ENCODE measurements at regions not wholly inside any gene's neighbourhood (a gene's known extent, or its start where the extent isn't known, plus 50 kb on each side); places are given as distances from the start of the nearest gene placed in this dataset.
"Not testable (repeated sequence)": the region's sequence is repeated elsewhere in the genome, so short reads cannot be mapped to it uniquely, and the experiment has no call there.

DNA sequence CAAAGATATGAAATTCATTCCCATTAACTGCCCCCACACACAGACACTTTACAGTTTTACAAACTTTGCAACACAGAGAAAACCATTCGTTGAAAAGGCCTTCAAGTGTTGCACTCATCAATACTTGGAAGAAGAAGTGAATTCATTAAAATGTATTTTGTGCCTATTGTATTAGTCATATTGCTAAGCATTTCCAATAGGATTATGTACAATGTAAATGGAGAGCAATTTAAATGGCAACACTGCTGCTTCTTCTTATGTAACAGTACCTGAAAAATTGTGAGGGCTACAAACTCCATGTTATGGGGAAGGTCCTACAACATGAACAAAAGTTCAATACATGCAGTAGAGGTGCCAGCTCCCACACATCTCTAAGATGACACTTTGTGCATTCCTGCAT, 209.3 kb upstream of the POGK start:
- DNase-seq: no peak

DNA sequence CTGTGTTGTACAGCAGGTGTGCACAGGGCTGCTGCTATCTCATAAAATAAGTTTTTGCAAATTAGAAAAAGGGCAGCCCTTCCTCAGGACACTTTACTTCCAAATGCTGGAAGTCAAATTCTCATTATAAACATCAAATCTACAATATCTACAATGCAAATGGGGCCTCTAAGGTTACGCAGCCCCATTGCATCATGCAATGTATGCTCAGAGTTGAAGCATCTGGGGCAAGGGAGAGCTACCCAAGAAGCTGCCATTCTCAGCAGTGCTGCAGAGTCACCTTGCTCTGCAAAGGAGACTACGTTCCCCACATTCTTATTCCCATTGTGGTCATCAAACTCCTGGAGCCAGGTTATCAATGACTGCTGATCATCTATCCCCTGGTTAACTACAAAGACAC, 208.9 kb upstream of the POGK start:
- DNase-seq: no peak

DNA sequence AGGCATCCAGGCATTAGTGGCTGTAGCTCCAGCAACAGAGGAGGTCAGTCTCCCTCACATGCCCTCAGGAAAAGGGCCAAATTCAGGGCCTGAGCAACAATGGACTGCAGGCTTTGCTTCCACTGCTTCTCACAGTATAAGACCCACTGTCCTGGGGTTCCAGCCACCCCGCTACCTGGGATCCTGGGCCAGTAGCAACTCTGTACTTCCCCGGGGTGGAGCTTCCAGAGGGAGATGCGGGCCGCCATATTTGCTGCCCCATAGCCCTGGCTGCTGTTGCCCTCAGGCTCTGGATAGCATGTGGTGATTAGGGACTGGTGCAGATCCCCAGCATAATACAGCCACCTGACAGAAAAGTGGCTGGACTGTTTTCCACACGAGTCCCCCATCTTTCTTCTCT, 201.1 kb upstream of the POGK start:
- DNase-seq: no peak

DNA sequence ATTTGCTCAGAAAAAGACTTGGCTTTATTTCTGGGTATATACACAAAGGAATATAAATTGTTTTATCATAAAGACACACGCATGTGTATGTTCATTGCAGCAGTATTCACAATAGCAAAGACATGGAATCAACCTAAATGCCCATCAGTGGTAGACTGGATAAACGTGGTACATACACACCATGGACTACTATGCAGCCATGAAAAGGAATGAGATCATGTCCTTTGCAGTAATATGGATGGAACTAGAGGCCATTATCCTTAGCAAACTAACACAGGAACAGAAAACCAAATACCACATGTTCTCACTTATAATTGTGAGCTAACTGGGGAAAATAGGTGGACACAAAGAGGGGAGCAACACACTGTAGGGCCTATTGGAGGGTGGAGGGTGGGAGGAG, 182.0 kb upstream of the POGK start:
- not testable (repeated sequence) for DNase-seq

DNA sequence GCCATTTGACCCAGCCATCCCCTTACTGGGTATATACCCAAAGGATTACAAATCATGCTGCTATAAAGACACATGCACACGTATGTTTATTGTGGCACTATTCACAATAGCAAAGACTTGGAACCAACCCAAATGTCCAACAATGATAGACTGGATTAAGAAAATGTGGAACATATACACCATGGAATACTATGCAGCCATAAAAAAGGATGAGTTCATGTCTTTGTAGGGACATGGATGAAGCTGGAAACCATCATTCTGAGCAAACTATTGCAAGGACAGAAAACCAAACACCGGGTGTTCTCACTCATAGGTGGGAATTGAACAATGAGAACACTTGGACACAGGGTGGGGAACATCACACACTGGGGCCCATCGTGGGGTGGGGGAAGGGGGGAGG, 172.5 kb upstream of the POGK start:
- DNase-seq: not testable (repeated sequence)

DNA sequence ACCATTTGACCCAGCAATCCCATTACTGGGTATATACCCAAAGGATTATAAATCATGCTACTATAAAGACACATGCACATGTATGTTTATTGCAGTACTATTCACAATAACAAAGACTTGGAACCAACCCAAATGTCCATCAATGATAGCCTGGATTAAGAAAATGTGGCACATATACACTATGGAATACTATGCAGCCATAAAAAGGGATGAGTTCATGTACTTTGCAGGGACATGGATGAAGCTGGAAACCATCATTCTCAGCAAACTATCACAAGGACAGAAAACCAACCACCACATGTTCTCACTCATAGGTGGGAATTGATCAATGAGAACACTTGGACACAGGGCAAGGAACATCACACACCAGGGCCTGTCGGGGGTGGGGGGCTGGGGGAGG, 171.7 kb upstream of the POGK start:
- not testable (repeated sequence) for DNase-seq

DNA sequence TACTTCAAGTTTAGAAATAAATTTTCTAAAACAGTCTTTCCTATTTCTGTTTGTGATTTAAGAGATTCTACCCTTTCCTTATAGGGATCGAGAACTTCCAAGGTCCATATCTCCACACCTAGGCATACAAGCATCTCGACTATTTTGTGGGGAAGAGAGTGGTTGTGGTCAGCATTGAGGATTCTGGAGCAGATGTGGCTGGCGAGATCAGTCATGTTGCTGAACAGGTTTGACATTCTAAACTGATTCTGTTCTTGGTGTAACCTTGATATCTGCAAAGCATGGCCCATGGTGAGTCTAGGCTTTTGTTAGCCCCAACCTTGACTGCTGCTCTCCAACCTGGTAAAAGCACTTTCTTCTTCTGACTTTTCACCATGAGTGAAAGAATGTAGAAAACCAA, 167.6 kb upstream of the POGK start:
- no peak for DNase-seq

DNA sequence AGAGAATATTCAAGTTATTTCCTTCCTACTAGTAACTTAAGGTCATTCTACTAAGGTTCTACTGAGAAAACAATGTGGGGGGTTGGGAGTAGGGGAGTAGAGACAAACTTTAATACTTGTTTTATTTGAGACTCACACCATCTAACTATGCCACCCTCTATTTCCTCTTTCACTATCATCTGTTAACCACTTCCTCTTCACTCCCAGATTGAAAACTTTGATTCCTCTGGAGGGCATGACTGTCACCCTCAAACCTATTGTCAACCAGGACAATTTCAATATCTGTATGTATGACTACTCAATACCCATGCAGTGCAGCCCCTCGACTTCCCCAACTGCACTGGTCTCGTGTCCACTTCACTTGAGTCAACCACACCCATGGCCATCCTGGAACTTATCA, 165.6 kb upstream of the POGK start:
- DNase-seq: no peak

DNA sequence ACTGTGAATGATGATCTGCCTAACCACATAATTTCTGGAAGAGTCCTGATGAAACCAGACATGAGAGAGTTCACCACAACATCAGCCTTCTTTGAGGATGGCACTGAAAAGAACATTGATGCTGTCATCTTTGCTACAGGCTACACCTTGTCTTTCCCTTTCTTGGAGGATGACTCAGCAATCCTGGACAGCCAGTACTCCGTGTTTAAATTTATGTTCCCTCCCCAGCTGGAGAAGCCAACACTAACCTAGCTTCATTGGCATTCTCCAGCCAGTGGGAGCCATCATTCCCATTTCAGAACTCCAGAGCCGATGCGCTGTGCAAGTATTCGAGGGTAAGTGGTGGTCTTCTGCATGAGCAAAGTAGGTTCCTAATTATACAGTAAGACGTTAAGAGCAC, 164.1 kb upstream of the POGK start:
- DNase-seq: no peak

DNA sequence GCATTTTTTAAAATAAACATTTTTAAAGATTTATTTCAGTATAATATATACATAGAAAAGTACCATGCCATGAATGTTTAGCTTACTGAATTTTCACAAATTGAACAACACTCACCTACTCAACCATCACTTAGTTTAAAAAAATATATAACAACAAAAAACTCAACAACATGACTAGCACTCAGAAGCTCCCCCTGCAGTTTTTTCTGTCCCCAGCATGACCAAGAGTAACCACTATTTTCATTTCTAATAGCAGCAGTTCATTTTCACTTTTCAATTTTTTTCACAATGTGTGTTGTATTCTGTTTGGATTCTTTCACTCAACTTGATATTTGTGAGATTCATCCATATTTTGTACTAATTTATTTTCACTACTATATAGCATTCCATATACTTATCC, 162.3 kb upstream of the POGK start:
- no peak for DNase-seq

DNA sequence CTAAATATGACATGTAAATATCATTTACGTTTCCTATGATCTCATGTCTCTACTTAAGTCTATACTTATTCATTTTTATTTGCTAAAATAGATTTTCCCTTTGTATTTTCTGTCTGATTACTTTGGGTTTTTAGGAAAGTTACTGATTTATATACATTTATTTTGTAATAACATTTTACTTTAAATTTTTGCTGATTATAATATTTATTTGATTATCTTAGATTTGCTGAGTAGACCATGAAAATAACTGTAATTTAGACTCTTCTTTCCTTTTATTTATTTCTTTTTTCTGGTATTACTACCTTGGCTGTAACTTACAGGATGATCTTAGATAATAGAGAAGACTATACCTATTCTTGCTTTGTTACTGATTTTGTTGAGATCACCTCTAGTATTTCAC, 159.9 kb upstream of the POGK start:
- DNase-seq: no peak

DNA sequence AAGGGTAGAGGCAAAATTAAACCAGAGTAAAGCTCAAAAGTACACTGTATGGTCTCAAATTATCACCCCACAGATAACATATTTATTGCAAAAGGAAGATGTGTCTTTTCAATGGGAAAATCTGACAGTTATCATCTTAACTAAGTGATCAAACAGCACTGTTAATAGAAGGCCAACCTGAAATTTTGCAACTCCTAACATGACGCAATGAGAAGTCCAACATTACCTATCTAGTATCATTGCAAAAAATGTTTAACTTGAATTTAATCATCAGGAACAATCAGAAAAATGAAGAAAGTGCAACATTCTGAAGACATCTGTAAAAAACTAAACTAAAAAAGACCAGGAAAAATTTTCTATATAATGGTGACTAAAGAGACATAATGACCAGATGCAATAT, 156.7 kb upstream of the POGK start:
- DNase-seq: no peak

DNA sequence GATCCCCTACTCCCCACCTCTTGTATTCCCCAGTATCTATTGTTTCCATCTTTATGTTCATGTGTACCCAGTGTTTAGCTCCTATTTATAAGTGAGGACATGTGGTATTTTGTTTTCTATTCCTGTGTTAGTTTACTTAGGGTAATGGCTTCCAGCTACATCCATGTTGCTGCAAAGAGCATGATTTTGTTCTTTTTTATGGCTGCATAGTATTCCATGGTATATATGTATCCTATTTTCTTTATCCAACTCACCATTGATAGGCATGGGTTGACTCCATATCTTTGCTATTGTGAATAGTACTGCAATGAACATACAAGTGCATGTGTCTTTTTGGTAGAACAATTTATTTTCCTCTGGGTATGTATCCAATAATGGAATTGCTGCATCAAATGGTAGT, 154.6 kb upstream of the POGK start:
- not testable (repeated sequence) for DNase-seq

DNA sequence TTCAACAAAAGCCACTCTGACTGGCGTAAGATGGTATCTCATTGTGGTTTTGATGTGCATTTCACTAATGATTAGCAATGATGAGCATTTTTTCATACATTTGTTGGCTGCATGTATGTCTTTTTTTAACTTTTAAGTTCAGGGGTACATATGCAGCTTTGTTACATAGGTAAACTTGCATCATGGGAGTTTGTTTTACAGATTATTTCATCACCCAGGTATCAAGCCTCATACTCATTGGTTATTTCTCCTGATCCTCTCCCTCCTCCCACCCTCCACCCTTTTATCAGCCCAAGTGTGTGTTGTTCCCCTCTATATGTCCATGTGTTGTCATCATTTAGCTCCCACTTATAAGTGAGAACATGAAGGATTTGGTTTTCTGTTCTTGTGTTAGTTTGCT, 154.1 kb upstream of the POGK start:
- DNase-seq: no peak

DNA sequence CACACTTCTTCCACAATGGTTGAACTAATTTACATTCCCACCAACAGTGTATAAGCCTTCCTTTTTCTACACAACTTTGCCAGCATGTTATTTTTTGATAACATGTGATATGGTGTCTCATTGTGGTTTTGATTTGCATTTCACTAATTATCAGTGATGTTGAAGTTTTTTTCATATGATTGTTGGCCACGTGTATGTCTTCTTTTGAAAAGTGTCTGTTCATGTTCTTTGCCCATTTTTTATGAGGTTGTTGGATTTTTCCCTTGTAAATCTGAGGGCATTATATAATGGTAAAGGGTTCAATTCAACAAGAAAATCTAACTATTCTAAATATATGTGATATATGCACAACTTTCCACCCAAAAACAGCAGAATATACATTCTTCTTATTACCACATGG, 153.4 kb upstream of the POGK start:
- DNase-seq: not testable (repeated sequence)

DNA sequence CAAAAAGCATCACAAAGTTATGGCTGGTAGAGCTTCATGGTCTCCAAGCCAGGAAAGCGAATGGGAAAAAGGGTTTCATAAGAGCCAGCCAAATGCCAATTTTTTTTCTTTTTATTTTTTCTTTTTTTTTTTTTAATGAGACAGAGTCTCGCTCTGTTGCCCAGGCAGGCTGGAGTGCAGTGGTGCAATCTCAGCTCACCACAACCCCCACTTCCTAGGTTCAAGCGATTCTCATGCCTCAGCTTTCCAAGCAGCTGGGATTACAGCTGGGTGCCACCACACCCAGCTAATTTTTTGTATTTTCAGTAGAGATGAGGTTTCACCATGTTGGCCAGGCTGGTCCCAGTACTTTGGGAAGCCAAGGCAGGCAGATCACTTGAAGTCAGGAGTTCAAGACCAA, 148.7 kb upstream of the POGK start:
- not testable (repeated sequence) for DNase-seq

DNA sequence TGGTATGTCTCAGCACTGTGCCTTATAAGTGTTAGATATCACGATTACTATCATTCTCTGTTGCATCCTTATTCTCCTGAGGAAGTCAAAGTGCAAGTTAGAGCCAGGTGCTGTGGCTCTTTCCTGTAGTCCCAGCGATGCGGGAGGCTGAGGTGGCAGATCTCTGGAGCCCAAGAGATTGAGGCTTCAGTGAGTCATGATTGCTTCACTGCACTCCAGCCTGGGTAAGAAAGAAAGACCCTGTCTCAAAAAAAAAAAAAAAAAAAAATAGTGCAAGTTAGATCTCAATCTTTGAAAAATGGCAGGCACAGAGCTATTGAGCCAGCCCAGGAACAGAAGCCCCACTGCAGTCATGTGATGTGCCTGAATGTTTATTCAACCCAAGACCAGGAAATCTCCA, 147.8 kb upstream of the POGK start:
- no peak for DNase-seq

DNA sequence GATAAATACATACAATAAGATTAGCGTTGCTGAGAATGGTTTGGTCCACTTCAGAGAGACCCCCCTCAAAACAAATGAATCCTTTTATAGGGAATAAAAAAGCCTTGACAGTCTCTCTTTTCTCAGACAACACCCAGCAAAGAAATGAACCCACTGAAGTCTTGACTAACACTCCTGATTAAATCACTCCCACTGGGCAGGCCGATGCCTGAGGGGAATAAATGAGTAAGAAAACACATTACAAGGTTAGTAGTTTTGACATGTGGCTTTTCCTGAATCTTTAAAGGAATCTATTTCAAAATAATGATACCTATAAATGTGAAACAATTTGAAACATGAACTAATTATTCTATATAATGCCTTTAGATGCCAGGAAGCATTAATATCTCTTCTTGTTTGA, 146.9 kb upstream of the POGK start:
- no peak for DNase-seq

DNA sequence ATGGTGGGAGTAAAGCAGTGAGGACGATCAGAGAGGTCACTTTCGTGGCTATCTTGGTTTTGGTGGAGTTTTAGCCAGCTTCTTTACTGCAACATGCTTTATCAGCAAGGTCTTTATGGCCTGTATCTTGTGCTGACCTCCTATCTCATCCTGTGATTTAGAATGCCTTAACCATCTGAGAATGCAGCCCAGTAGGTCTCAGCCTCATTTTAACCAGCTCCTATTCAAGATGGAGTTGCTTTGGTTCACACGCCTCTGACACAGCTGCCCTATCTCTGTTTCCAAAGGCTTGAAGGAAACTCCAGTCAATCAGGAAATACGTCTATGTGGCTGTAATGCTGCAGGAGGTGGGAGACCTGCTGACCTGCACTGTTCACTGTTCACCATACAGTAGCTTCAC, 146.1 kb upstream of the POGK start:
- DNase-seq: no peak

DNA sequence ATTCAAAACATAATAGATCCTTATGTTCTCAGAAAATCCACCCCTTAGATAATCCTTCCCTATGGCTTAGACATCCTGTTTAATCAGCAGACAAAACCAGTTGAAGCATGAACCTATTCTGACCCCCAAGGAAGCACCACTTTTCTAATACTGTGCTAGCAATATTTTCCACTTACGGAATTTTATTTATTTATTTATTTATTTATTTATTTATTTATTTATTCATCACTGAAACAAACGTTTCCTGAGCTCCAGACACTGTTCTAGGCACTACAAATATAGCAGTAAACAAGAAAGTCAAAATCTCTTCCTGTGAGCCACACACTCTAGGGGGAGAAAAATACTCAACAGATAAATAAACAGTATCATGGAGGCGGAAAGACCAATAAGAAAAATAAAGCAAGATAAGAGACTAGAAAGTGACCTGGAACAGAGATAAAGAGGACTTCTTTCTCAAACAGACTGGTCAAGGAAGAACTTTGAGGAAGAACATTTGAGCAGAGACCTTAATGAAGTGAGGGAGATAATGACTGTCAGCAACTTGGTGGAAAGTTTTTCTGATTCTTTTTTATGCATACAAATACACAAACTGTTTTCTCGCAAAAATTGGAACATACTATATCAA, 145.5 kb upstream of the POGK start:
- no peak for DNase-seq

DNA sequence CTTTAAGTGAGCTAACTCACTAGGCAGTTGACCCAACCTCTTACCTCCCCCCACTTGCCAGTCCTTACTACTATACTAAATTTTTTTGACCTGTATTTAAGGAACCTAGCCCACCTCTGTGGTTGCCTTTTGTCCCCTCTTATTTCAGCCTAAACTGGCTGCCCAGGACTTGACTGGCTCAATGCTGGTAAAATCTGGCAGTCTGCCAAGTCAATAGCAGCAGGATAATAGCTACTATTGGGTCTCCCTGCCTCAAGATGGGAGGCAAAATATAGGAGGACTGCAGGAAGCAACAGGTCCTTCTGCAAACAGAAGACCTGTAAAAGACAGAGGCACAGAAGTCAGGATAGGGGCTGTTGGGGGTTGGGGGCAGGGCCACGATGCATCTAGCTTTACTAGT, 144.2 kb upstream of the POGK start:
- no peak for DNase-seq

DNA sequence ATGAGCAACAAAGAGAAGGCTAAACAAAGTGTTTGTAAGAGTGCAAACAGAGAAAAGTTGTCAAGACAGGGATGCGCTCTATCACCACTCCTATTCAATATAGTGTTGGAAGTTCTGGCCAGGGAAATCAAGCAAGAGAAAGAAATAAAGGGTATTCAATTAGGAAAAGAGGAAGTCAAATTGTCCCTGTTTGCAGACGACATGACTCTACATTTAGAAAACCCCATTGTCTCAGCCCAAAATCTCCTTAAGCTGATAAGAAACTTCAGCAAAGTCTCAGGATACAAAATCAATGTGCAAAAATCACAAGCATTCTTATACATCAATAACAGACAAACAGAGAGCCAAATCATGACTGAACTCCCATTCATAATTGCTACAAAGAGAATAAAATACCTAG, 143.4 kb upstream of the POGK start:
- not testable (repeated sequence) for DNase-seq

DNA sequence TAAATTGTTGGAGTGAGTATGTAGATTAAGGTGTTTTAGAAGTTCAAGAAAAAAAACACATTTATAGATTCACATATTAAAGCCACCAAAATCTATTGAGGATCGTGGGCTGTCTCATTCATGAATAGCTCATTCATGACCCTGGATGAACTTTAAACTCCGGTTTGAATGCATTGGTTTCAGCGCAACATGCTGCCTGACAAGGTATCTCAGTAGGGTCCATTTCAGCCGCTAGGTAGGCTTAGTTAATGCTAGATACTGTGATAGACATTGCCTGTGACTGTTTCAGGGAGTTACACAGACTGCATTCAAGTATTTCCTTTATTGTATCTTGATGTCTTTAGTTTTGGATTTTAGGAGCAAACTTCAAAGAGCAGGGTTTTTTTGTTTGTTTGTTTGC, 140.5 kb upstream of the POGK start:
- no peak for DNase-seq

DNA sequence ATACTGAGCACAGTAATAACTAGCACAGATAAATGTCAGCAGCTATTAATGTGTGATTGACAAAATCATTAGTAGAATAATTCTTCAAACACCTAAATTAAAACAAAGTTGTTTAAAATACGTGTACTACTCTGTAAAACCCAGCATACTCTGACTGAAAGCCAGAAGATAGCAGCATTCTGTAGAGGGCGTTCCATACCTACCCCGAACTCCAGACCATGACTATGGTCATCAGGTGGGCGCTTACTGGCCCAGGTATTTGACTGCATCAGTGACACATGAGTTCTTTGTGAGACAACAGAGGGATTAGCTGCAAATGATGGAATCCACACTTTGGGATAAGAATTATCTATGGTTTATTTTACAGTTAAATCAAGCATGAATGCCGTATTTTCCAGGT, 139.7 kb upstream of the POGK start:
- DNase-seq: no peak

DNA sequence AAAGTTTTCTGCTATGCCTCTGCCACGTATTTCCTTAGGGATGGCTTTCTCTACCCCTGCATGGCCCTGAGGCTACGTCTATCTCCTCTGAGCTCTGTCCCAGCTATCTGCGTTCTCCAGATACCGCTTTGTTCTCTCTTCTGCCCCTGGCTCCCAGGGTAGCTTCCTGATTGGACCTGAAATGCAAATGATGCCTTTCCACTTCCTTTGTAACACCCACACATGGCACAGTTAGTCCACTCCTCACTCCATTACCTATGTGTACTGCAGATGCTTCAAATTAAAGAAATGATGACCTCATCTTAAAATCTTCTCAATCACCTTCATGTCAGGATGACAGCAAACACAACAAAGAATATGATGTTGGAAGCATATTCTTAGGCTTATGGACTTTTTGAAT, 138.6 kb upstream of the POGK start:
- DNase-seq: no peak

DNA sequence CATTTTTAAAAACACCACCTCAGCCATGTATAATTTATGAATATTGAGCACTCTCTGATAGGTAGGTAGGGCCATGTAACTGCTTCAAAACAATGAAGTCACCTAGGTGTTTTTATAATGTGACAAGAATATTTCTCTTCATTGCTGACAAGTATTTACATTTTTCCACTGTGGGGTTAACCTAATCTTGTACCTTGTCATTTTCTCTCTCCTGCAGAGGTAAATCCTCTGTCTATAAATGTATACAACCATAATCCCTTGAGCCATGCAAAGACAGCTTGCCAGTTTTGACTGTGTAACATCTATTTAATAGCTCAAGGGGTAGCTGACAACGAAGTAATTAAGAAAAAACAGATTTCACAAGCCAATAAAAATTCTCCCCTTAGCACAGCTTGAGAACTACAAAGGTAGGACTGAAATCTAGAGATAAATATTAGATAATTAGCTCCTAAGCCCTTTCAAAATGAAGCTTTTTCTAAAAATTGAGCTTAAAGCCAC, 137.6 kb upstream of the POGK start:
- DNase-seq: no peak

Data from activated T-cell treated with anti-CD3 and anti-CD28 coated beads, Interleukin-2, amount 50 U/mL, for 48 hours (primary cell).